GM19099 (cell line): ENCODE measurements at regions not wholly inside any gene's neighbourhood (a gene's known extent, or its start where the extent isn't known, plus 50 kb on each side); places are given as distances from the start of the nearest gene placed in this dataset.

ENCODE experiments used
- POLR2A ChIP-seq: IDR thresholded peaks from 3 replicates; pipeline ENCODE4 v1.6.1; 2011; ENCODE audit warnings: low read depth; ENCODE audit not compliant: insufficient read length; ENCODE audit errors: extremely low read depth

DNA sequence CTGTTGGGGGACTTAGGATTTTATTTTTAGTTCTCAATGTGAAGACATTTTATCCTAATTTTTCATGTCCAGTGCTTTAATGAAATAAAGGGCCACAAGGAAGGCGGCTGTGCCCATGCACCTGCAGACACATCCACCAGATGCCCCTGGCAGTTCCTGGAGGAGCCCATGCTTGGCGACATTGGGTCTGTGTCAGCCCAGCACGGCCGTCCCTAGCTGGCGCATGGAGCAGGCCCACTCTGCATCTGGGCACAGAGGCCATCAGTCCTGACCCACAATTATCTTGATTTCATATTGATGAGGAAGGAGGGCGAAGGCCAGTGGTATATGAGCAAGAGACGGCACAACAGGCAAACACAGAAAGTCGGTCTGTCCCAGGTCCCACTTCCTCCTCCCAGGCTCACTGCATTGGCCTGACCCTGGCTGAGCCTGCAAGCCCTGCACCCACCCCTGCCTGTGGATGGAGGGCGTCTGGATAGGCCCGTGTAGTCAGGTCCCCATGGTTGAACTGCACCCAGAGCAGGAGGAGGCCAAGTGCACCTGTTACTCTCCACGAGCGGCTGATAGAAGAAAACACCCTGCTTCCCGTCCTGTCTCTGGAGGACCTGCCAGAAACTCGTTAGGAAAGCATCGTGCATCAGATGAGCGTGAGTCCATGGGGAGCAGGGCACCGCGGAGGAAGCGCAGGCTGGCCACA, 296.9 kb downstream of the BRD1 start:
- no peak for TF ChIP-seq POLR2A

DNA sequence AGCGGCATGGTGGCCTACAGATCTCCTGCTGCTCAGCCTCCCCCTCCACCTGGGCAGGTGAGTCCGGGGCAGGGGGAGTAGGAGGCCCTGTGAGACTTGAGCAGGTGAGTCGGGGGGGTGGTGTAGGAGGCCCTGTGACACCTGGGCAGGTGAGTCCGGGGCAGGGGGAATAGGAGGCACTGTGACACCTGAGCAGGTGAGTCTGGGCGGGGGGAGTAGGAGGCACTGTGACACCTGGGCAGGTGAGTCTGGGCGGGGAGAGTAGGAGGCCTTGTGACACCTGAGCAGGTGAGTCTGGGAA, 299.3 kb downstream of the BRD1 start:
- TF ChIP-seq POLR2A, result no peak

DNA sequence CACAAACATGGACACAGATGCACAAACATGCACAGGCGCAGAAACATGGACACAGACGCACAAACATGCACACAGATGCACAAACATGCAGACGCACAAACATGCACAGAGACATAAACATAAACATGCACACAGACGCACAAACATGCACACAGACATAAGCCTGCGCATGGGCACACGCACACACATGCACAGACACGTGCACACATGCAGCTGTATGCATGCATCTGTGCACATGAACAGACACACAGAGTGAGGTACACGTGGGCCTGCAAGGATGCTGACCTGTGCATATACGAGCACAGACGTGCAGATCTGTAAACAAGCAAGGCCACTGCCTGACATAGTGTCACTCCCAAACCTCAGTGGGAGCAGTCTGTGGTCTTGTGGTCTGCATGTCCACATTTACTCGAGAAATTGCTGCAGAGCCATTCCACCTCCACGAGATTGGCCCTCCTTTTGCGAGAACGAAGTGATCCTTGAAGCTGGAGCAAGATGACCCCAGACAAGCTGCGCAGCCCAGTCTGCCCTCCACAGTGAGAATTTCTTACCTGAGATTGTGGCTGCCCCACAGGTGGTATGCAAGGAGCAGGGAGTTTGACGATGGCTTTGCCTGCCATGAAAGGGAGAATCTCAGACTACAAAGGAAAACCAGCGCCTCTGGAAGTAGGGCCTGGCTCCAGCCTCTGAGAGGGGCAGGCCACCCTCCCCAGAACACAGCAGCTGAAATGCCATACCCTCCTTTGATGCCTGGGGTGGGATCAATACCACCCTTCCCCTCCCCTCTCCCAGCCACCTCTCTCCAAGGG, 299.9 kb downstream of the BRD1 start:
- TF ChIP-seq POLR2A, result no peak

DNA sequence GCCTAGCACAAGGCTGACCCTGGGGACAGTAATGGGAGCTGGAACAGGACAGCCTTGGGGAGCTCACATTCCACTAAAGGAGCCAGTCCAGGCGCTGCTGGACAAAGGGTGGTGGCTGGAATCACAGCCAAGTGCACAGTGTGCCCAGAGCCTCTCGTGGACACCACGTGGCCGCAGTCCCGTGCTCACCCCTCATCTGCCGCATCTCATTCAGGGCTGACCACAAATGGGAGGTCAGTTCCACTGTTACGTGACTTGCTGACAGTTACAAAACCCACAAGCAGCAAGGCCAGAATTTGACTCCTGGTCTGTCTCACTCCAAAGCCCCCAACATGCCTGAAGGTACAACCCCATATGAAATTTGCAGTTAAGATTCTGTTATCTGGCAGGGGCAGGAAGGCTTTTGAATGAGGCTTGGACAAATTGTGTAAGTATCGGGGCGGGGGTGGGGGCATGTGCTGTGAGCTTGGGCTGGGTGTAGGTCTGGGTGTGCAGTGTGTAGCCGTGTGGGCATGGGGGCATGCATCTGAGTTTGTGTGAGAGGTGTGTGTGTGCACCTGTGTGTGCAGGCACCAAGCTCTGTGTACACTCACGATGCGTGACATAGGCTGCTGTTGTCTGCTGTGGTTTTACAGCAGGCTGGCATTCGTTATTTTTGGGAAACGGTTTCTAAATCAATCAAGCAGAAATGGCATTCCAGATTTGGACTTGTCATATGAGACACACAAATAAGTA, 301.7 kb downstream of the BRD1 start:
- TF ChIP-seq POLR2A, result no peak

DNA sequence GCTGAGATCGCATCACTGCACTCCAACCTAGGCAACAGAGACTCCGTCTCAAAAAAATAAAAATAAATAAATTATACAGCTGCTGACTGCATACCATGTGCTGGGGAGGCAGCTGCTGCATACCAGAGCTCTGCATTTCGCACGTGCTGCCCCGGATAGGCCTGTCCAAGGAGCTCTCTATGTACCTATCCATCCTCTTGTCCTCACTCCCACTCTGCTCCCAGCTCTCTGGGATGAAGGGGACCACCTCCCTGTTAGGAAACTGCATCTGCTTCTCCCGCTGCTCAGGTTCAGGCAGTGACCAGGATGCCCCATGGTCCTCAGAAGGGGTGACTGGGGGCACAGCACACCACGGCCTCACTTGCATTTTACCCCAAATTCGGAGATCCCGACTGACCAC, 302.3 kb downstream of the BRD1 start:
- TF ChIP-seq POLR2A, result no peak

DNA sequence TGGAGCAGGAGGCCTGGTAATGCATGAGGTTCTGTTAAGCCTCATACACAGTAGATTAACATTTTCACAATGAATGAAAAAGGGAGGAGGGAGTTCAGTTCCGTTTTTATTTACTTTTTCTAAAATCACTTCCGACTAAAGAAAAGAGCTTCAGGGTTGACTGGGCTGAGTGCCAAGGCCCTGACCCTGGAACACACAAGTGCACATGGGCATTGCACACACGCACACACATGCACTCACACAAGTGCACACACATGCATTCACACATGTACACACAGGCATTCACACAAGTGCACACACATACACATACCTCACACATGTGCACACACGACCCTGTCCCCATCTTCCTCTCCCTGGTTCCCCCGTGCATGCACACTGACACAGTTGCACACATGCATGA, 303.3 kb downstream of the BRD1 start:
- TF ChIP-seq POLR2A, result no peak

DNA sequence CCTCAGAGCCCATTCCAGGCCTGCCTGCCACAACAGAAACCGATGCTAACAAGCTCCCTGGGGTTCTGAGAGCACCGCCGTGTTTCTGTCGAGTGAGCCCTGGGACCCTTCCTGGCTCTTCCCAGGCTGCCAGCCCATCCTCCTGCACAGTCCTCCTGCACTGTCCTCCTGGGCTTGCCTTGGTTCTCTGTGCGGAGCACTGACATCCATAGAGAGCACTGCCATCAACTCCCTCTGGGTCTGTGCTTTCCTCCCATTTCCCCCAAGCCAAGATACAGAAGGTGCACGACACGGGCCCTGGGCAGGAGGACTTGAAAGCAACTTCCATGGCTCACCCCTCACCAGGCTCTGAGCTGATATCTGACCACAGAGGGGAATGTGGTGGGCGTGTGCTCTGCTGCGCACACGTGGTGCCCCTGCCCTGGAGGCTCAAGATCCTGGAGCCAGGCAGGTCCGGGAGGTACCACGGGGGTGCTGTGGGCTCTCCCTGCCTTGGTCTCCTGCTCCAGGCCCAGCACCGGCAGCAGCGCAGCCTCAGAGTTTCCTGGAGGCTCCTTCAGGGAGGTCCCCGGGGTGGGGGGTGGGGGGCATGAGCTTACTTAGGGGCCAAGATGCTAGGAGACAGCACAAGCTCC, 304.2 kb downstream of the BRD1 start:
- no peak for TF ChIP-seq POLR2A

DNA sequence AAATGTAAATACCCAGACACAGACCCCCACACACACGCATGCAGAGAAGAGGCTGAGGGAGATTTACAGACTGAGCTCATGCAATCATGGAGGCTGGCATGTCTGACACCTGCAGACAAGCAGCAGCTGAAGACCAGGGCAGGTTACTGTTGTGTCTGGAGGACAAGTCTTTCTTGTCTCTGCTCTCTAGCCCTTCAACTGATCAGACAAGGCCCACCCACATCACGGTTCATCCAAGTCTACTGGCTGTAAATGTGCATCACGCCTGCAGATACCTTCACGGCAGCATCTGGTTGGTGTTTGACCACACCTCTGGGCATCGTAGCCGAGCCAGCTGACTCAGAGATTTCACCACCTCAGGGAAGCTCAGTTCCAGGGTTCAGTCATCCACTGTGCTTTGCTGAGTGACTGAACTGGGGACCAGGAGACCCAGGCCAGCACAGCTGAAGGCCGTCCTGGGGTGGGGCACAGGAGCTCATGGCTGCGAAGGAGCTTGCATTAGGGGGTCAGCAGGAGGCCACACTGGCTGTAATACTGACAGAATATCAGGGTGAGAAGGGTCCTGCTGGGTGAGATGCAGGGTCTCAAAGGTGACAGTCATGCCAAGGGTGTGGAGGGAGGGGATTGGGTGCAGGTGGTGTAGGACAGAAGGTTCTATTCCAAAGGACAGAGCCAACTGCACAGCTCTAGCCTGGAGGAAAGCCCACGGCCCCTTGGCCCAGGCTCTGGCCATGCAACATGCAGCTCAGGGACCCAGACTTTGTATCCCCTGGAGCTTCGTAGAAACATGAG, 304.9 kb downstream of the BRD1 start:
- TF ChIP-seq POLR2A, result no peak

DNA sequence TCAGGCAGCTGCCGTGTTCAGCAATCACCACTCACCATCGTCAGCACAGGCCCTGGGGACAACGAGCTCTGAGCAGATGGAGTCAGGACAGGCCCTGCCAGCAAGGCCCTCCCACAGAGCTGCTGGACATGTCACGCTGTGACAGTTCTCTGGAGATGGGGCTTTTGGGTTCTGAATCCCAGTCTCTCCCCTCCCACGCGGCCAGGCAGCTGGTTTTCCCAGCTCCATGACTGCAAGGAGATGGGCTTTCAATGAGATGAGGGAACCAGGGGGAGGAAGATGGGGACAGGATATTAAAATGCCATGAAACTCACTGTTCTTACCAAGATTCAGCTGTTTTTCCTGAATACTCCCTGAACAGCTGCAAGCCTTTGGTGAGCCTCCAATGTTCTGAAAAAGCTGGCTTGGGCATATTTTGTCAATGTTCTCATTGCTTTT, 305.9 kb downstream of the BRD1 start:
- no peak for TF ChIP-seq POLR2A

DNA sequence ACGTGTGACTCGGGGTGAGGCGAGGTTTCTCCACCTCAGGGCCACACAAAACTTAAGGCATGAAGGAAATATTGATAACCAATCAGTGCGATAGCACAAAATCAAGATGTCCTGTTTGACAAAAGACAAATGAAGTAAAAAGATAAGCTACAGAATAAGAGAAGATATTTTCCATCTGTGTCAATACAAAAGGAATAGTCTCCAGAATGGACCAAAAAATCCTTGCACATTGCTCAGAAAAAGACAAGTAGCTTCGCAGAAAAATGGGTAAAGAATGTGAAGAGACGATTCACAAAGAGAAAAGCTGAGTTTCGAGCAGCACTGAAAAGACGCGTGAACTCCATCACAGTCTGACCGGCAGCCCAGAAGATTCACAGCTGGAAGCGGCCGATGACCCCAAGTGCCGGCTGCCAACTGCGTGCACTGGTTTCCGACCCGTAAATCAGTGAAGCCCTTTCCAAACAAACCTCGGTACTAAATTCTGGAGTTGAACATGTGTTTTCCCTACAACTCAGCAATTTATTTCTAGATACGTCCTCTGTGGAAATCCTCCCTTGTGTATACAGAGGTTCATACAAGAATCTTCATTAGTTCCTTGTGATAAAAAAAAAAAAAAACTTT, 308.4 kb downstream of the BRD1 start:
- no peak for TF ChIP-seq POLR2A

DNA sequence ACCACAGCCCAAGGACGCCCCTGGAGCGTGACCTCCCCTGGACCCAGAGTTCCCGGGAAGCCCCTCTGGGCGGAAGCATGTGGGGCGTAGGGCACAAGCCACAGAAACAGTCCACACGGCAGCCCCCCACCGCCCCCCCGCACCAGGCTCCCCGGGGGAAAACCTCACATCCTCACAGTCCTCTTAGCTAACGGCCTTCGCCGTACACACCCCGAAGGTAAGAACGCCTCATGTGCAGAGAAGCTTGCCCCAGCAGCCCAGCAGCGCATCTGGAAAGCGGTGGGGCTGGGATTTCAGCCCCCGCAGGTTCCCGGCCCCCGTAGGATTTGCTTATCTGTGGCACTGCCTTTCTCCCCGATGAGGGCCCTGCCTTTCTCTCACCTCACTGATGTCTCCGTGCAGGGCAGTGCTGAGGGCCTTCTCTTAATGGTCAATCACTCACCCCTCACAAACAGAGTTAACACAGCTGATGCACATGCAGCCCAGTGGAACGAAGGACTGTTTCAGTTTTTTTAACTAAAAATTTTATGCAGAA, 309.2 kb downstream of the BRD1 start:
- no peak for TF ChIP-seq POLR2A

DNA sequence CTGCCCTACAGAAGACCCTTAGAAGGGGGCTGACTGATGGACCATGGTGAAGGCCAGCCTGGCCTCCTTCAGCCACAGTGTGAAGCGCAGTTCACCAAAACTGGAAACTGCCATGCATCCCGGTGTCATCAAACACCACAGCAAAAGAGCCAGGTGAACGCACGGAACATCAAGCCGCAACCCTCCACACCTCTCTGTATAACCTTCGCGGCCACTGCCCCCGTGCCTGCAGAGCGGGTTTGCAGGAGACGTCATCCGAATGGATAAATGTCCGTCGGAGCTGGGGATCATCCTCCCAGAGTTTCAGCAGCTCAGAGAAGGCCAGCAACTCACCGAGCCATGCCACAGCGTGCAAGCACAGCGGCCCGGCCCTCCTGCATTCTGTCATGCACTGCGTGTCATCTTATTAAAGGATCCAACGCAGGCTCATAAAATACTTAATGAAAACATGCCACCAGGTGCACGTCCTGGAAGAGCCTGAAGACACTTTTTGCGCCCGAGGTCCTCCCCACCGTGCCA, 309.9 kb downstream of the BRD1 start:
- no peak for TF ChIP-seq POLR2A

DNA sequence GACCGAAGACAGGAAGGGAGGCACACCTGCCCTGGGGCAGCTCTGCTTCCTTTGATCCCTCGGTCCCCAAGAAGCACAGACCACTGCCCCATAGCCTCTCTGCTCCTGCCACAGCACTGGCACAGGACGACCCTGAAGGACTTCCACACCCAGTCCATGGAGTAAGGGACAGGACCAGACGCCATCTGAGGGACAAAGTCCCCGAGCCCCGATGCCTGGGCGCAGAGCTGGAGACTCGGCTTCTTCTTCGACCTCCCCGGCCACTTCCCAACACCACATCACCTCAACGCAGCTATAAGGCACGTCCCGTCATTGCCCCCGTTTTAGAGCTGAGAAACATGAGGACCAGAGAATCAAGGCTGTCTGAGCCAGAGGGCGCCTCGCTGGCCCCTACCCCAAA, 310.5 kb downstream of the BRD1 start:
- TF ChIP-seq POLR2A, result no peak

DNA sequence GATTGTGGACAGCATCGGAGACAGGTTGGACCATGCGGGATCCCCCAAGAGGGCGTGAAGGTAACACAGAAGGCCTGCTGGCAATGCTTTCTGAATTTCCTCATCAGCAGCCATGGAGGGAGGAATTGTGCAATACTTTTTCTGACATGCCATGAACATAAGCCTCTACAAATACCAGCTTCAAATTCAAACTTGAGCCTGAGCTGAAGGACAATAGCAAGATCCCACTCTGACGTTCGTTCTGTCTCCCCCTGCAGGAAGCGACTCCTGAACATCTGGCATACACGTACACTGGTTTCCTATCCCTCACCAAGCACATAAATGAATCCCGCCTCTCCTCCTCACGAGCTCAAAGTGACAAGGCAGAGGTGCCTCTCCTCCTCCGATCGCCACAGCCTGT, 312.2 kb downstream of the BRD1 start:
- no peak for TF ChIP-seq POLR2A

DNA sequence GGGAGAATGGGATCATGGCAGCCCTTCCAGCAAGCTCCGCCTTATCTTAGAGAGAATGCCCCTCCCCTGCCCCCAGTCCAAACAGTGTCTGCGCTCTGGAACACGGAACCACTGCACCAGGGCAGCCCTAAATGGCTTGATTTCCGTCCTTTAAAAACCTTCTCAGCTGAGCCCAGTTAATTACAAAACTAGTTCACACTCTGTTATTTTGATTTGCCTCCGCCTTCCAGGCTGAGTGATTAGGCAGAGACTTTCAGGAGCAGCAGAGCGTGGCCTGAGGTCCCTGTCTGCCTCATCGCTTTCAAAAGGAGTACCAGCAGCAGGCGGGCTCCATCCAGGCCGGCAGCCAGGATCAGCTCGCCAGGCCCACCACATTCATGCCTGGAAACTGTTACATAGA, 313.0 kb downstream of the BRD1 start:
- TF ChIP-seq POLR2A, result no peak

DNA sequence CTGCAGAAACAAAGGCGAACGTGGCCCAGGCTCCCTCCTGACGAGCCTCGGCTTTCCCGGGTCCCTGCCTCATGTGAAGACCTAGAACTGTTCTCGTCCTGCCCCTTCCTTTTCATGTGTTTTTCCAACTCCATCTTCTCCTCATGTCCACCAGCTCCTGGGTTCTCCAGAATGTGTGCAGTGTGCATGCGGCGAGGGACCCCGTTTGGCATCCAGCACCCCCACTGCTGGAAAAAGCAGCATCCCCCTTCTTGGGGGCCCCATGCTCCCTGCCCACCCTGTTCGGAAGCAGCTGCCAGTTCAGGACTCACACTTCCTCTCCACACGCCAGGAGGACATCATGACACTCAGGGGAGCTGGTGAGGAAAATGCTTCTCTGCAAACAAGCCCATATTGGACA, 313.5 kb downstream of the BRD1 start:
- no peak for TF ChIP-seq POLR2A
